Uterus (tissue), 2 donors: ENCODE measurements at regions not wholly inside any gene's neighbourhood (a gene's known extent, or its start where the extent isn't known, plus 50 kb on each side); places are given as distances from the start of the nearest gene placed in this dataset.

Source experiments
- POLR2A ChIP-seq, 2 donors: fragments of 450-650 bp; IDR thresholded peaks; one replicate each; pipeline ENCODE4 v1.6.1; 2016; ENCODE audit warnings: antibody characterized with exemption in 2 of 2, mild to moderate bottlenecking in 1 of 2, moderate library complexity in 1 of 2
- TF ChIP-seq, protein P1 (sequence below), 4 experiments: fragments of 200-600 bp in 2 of 4; fragments of 450-650 bp in 2 of 4; sonication (generic) in 2 of 4; IDR thresholded peaks; one replicate each; pipeline ENCODE4 v1.5.1; 2016 to 2019; ENCODE audit warnings: antibody characterized with exemption in 4 of 4, mild to moderate bottlenecking in 2 of 4, moderate library complexity in 1 of 4

DNA sequence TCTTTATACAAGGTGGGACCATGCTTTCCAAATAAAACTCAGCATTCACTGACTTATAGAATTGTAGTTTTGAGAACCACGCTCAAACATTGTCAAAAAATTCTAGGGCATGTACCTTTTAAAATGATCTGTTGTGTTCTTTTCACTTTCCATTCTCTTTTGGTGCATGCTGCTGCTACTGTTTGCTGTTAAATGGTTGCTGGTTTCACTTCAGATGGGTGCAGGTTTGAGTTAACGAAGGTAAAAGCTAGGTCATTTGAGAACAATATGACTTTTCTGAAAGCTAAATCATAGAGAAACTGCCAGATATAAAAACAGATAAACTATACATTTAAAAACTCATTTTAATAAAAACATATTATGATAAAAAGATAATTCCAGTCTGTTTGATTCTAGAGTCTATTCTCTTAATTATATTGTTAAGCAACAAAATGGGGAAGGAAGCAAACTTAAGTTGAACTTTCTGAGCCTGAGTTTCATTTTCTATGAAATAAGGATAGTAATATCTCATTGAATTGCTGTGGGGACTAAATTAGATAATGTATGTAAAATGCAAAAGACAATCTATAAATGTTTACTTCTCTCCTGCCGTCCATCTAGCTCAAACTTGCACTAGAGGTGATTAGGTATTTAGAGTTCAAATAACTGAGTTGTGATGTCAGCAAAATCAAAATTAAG is 82.4 kb downstream of the OXSM start:
- TF ChIP-seq, protein P1, sequence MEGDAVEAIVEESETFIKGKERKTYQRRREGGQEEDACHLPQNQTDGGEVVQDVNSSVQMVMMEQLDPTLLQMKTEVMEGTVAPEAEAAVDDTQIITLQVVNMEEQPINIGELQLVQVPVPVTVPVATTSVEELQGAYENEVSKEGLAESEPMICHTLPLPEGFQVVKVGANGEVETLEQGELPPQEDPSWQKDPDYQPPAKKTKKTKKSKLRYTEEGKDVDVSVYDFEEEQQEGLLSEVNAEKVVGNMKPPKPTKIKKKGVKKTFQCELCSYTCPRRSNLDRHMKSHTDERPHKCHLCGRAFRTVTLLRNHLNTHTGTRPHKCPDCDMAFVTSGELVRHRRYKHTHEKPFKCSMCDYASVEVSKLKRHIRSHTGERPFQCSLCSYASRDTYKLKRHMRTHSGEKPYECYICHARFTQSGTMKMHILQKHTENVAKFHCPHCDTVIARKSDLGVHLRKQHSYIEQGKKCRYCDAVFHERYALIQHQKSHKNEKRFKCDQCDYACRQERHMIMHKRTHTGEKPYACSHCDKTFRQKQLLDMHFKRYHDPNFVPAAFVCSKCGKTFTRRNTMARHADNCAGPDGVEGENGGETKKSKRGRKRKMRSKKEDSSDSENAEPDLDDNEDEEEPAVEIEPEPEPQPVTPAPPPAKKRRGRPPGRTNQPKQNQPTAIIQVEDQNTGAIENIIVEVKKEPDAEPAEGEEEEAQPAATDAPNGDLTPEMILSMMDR (IDR thresholded peaks at IDR 0.05), result no peak
- no peak for TF ChIP-seq POLR2A (IDR thresholded peaks at IDR 0.05)
